Osteoblast (primary cell): ENCODE measurements at regions not wholly inside any gene's neighbourhood (a gene's known extent, or its start where the extent isn't known, plus 50 kb on each side); places are given as distances from the start of the nearest gene placed in this dataset.
"Not testable (repeated sequence)": the region's sequence is repeated elsewhere in the genome, so short reads cannot be mapped to it uniquely, and the experiment has no call there.

Experiments
- DNase-seq: peaks from one replicate; pipeline ENCODE4 v3.0.0; 2011; ENCODE audit warnings: low spot score, mixed read lengths; ENCODE audit not compliant: insufficient read length; ENCODE audit errors: missing footprints
- H2AFZ ChIP-seq: 2 replicates; pipeline ENCODE4 v1.6.0; 2011; ENCODE audit warnings: mild to moderate bottlenecking, low read length
- H3K27ac ChIP-seq: 2 replicates; pipeline ENCODE4 v1.5.1; 2011; ENCODE audit warnings: mild to moderate bottlenecking, low read depth, low read length, moderate library complexity
- H3K27me3 ChIP-seq: 2 replicates; pipeline ENCODE4 v1.6.0; 2012; ENCODE audit warnings: mild to moderate bottlenecking, control low read depth, inconsistent platforms, low read length, moderate library complexity; ENCODE audit not compliant: insufficient read depth
- H3K36me3 ChIP-seq: 2 replicates; pipeline ENCODE4 v1.5.1; 2011; ENCODE audit warnings: mild to moderate bottlenecking, low read length, control low read depth, moderate library complexity; ENCODE audit not compliant: insufficient read depth
- H3K4me1 ChIP-seq: 2 replicates; pipeline ENCODE4 v1.5.1; 2011; ENCODE audit warnings: mild to moderate bottlenecking, low read length, control low read depth, moderate library complexity; ENCODE audit not compliant: insufficient read depth
- H3K4me2 ChIP-seq: 2 replicates; pipeline ENCODE4 v1.6.0; 2011; ENCODE audit warnings: mild to moderate bottlenecking, low read length; ENCODE audit not compliant: insufficient read depth
- H3K4me3 ChIP-seq: fragments of 200-600 bp; sonication (generic); 3 replicates; pipeline ENCODE4 v1.5.1; 2012; ENCODE audit warnings: mild to moderate bottlenecking, low read length, inconsistent platforms; ENCODE audit not compliant: insufficient read depth
- H3K79me2 ChIP-seq: 2 replicates; pipeline ENCODE4 v1.6.0; 2012; ENCODE audit warnings: mild to moderate bottlenecking, low read length, control low read depth, inconsistent platforms; ENCODE audit not compliant: insufficient read depth
- H3K9me3 ChIP-seq: 2 replicates; pipeline ENCODE4 v1.5.1; 2011; ENCODE audit warnings: low read depth, low read length, control low read depth
- H4K20me1 ChIP-seq: 2 replicates; pipeline ENCODE4 v1.6.0; 2012; ENCODE audit warnings: mild to moderate bottlenecking, low read length, control low read depth; ENCODE audit not compliant: insufficient read depth

- not testable (repeated sequence) for DNase-seq, H3K4me3 ChIP-seq, H2AFZ ChIP-seq, H4K20me1 ChIP-seq, H3K4me1 ChIP-seq, H3K9me3 ChIP-seq, H3K4me2 ChIP-seq, H3K27ac ChIP-seq, H3K36me3 ChIP-seq, H3K27me3 ChIP-seq
- peaks cover 20% of the 10 kb centered on the region for H3K79me2 ChIP-seq
Measured at GRCh38 chr2:87524619-87525188, 223.2 kb upstream of the PLGLB2 start.

- DNase-seq, H3K4me2 ChIP-seq, H4K20me1 ChIP-seq, H3K9me3 ChIP-seq, H3K4me3 ChIP-seq, H3K27me3 ChIP-seq, H3K27ac ChIP-seq, H3K36me3 ChIP-seq, H3K4me1 ChIP-seq, H2AFZ ChIP-seq: not testable (repeated sequence)
- peaks cover 17% of the 10 kb centered on the region for H3K79me2 ChIP-seq
Measured at GRCh38 chr2:87525497-87525991, 222.3 kb upstream of the PLGLB2 start.

GRCh38 chr2:87526258-87526657, 221.6 kb upstream of the PLGLB2 start:
- H3K4me2 ChIP-seq, H3K27ac ChIP-seq, H3K4me3 ChIP-seq, DNase-seq, H3K36me3 ChIP-seq, H3K27me3 ChIP-seq, H4K20me1 ChIP-seq, H2AFZ ChIP-seq, H3K4me1 ChIP-seq, H3K9me3 ChIP-seq: not testable (repeated sequence)
- peaks cover 14% of the 10 kb centered on the region for H3K79me2 ChIP-seq

GRCh38 chr2:87531968-87532715, 215.7 kb upstream of the PLGLB2 start:
- not testable (repeated sequence) for H3K4me1 ChIP-seq, DNase-seq, H3K9me3 ChIP-seq, H3K4me3 ChIP-seq, H3K36me3 ChIP-seq, H4K20me1 ChIP-seq, H3K27me3 ChIP-seq, H3K4me2 ChIP-seq, H3K79me2 ChIP-seq, H2AFZ ChIP-seq
- peak overlapping the region; percentile 45 for H3K27ac ChIP-seq

GRCh38 chr2:87533390-87534272, 214.3 kb upstream of the PLGLB2 start:
- H3K4me3 ChIP-seq, H3K4me1 ChIP-seq, H2AFZ ChIP-seq, H3K4me2 ChIP-seq, H3K36me3 ChIP-seq, DNase-seq, H3K9me3 ChIP-seq, H3K79me2 ChIP-seq, H4K20me1 ChIP-seq, H3K27me3 ChIP-seq: not testable (repeated sequence)
- peak overlapping the region; percentile 76 for H3K27ac ChIP-seq

- not testable (repeated sequence) for H3K27ac ChIP-seq, H2AFZ ChIP-seq, H3K4me1 ChIP-seq, H3K36me3 ChIP-seq, H3K79me2 ChIP-seq, H3K4me3 ChIP-seq, H3K4me2 ChIP-seq, H3K27me3 ChIP-seq, DNase-seq, H3K9me3 ChIP-seq, H4K20me1 ChIP-seq
Measured at GRCh38 chr2:87534273-87534889, 213.5 kb upstream of the PLGLB2 start.

GRCh38 chr2:87536427-87536826, 211.5 kb upstream of the PLGLB2 start:
- H3K27me3 ChIP-seq, H3K4me3 ChIP-seq, DNase-seq, H3K27ac ChIP-seq, H2AFZ ChIP-seq, H4K20me1 ChIP-seq, H3K79me2 ChIP-seq, H3K4me1 ChIP-seq, H3K4me2 ChIP-seq, H3K9me3 ChIP-seq, H3K36me3 ChIP-seq: not testable (repeated sequence)

- not testable (repeated sequence) for H3K4me1 ChIP-seq, H3K4me3 ChIP-seq, H3K79me2 ChIP-seq, H2AFZ ChIP-seq, DNase-seq, H4K20me1 ChIP-seq, H3K4me2 ChIP-seq, H3K36me3 ChIP-seq, H3K27me3 ChIP-seq, H3K27ac ChIP-seq, H3K9me3 ChIP-seq
Measured at GRCh38 chr2:87537251-87537671, 210.6 kb upstream of the PLGLB2 start.
